ENCODE measurements at regions not wholly inside any gene's neighbourhood (a gene's known extent, or its start where the extent isn't known, plus 50 kb on each side); places are given as distances from the start of the nearest gene placed in this dataset.

- no peak for TF ChIP-seq CTCF (IDR thresholded peaks at IDR 0.05)
- no peak for TF ChIP-seq POLR2A (IDR thresholded peaks at IDR 0.05)
- TF ChIP-seq EP300 (IDR thresholded peaks at IDR 0.05): no peak
These were observed 1120.1 kb upstream of the FAM98A start for GRCh38 chr2:34719206-34719605.

Measured in tibial nerve (tissue), 4 donors.